HG02642 (cell line): ENCODE measurements at regions not wholly inside any gene's neighbourhood (a gene's known extent, or its start where the extent isn't known, plus 50 kb on each side); places are given as distances from the start of the nearest gene placed in this dataset.
A peak's percentile ranks its signal among the peaks of the same experiment; 100 is the strongest.

Experiments
- ATAC-seq: cut with Tn5 transposase; IDR thresholded peaks from one replicate; pipeline ENCODE4 v1.9.1; 2021; ENCODE audit warnings: mild to moderate bottlenecking; ENCODE audit not compliant: unreplicated experiment, poor library complexity

DNA sequence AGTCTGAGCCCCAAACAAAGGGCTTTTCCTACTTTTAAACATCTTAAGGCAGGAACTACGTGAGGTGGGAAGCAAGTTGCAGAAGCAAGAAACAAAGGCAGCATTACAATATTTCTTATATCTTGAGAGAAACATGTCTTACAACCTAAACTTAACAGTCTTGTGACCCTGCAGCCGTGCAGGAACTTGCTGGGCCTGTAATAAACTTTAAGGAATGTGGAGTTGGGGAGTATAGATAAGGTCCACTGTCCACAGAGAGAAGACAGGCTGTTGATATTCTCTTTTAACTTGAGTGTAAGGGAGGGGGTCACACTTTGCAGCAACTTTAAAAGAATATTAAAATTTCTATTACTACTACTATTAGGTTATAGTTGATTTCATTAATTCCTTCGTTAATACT lies 214.6 kb upstream of the HTR2A start:
- ATAC-seq = no peak

DNA sequence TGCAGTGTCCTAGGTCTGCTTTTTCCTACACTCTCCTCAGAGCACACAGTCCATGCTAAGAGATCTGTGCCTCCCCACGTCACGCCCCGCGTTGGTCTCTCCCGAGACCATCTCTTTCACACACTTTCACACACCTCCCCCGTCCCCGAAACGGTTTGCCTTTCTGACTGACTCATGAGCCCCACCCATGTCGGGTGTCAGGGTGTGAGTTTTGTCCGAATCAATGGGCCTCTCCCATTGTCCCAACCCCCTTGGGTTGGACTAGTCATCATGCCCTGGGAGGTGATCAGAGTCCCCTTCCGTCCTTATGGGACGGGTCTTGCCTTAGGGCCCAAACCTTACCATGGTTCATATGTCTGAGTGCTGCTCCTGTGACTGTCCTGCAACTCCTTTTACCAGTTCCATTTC lies 214.0 kb upstream of the HTR2A start:
- no peak for ATAC-seq

DNA sequence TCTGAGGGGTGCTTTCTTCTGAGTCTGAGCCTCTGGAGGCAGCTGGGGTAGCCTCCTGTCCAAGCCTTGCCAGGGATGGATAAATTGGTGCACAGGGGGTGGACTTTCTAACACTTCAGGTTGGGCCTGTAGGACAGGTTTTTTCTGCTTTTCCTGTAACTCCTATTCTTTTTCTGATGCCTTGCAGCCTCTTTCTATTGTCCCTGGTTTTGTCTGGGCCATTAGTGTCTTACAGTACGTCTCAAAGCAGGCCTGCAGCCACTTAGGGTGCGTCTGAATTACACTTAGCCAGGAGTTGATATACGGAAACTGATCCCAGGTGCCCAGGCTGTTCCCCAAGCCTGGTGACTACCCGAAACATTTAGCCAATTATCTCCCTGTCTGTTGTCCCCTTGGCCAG lies 213.3 kb upstream of the HTR2A start:
- ATAC-seq = no peak

DNA sequence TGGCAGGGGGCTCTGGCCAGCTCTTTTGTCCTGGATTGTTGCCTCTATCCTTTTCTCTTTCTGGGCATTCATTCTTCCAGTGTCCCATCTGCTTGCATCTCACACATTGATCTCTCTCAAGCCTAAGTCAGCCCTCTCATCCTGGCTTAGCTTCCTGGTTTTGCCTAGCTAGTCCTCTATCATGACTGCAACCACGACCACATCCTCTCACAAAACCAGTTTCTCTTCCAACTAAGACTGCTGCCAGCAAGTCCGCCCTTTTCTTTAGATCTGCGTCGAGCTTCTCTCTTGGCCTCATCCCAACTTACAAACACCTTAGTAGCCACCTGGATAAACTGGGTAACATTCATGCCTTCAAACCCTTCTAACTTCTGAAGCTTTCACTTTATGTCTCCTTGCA lies 212.2 kb upstream of the HTR2A start:
- peak; percentile 87 for ATAC-seq

DNA sequence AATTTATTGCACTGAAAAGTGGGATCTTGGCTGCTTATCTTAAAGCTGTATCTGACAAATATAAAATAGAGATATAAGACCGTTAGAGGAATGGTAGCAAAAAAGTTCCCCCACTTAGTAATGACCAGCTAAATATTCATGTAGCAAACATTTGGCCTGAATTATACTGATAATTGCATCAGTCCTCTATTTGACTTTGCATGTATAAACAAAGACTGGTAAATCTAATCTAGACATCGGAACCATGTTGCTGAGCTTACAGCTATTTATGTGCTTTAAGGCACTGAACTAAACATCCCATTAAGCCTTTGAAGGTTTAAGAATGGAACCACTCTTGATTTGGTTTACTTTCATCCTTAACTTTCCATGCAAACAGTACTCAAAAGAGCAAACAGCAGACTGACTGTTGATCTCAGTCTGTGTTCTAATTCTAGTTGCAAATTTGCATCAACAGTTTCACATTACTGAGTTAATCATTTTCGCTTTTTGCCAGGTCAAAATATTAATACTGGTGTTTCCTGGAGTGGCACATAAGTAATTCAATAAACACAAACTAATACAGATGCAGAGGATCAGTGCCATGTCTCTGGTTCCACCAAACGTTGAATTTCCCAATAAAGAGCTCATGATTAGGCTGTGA lies 203.5 kb upstream of the HTR2A start:
- peak; percentile 89 for ATAC-seq

DNA sequence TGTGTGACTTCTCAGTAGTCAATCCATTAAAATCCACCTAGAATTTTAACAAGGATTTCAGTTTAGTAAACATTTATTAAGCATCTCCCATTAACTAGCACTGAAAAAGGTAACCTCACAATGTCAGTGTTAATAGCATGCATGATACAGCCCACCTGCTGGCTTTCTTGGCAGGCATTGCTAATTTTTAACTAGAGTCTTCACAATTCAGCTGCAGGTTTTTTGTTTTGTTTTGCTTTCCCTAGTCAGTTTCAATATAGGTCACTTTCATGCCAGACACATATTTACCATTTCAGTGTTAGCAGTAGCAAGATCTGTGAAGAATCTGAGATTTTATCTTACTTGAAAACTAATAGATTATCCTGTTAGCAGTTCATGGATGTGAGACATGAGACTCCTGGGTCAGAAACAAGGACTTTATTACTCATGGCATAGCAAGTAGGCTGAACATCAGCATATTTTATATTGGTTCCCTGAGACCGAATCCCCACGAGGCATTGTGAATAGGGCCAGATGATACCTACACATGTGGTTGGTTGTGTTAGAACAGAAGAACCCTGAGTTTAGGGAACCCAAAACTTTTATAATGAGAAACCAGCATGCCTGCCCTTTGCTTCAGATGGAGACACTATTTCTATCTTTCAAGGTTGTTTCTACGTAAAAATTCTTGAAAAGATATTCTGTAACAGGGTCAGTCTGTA lies 198.0 kb upstream of the HTR2A start:
- peak; percentile 96 for ATAC-seq

DNA sequence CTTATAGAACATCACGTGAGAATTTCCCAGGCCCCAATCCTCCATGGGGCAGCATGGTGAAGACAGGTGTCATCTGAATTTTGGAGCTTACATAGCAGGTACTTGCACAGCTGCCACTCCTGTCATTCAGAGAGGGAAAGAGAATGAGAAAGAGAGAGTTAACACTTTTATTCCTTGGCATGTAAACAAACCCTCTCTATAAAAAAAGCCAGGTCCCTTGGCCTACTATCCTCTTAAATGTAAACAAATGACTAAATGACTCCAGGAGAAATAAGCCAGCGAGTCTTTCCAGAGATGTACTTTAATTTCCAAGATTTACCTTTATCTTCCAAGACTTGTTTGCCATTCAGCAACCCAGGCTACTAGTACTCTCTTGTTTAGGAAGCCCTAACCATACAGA lies 195.3 kb upstream of the HTR2A start:
- no peak for ATAC-seq

DNA sequence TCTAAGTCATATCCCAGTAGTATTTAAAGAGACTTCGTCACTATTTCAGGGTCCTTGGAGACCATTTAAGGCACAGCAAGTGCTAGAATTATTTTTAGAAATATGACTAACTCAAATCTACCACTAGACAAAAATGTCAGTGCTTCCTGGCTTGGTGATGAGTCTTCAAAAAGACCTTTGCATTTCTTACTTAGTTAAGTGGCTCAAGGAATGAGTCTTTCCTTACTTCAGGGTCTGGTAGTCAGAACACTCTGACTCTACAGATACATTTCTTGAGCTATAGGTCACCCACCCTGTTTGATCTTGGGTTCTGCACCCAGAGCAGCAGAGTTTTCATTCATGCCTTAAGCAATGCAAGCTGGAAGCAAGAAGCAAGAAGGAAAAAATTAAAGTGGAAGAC lies 191.0 kb upstream of the HTR2A start:
- ATAC-seq = no peak

DNA sequence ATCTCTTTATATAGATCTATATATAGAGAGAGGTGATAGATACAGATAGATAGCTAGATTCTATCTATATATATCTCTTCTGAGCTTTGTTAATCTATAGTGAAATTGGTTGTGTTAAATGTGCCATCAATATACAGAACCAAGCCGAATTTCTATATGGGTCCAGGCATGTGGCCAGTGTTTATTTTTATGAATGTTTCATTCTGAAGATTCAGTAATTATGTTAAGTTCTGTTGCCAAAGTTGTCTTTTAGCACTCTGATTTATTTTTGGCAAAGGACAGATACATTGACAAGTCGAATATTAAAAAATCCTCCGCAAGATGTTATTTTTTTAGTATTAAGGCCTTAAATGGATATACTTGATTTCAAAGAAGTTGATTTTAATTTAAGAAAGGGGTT lies 190.4 kb upstream of the HTR2A start:
- no peak for ATAC-seq

DNA sequence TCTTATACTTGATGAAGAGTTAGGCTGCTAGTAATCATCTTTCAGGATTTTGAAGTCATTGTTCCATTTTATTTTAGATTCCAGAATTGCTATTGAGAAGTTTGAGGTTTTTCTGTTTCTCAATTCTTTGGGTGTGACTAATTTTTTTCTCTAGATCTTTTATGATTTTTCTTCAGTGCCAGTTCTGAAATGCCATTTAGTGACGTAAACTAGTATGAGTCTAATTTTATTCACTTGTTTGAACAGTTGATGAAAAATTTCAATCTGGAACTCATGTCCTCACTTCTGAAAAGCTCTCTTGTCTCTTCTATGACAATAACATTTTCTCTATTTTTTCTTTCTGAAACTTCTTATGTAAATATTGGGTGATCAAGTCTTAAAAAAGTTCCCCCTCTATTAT lies 188.5 kb upstream of the HTR2A start:
- ATAC-seq = no peak

DNA sequence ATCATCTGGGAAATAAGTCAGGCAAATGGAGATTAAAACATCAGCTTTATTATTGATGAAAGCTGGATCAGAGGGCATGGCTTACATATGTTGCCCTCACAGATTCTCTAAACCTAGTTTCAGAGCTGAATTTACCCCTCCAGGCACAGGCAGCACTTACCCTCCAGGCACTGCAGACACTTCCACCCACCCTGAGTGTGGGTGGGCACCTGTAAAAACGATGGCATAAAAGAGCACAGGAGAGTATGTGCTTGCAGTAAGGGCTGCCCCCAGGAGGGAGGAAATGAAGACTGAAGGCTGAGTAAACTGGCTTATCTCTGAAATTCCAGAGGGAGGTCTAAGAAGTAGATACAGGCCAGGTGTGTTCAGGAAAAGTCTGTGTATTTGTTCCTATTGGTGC lies 185.0 kb upstream of the HTR2A start:
- ATAC-seq = no peak

DNA sequence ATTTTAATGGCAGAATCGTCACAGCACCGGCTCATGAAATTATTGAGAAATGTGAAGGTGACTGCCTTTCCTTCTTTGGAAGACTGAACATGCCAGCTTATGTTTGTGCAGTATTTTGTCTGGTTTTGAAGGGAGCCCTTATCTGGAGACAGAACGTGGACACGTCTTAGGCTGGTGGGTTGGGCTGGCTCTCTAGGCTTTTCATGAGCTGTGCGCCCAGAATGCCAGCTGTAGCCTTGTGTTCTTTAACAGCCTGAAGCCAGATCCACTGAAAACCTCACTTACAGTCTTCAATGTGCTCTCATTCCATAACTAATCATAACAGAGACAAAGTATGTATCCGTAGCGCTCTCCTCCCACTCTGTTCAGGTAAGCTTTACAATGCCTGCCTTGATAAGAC lies 184.4 kb upstream of the HTR2A start:
- ATAC-seq = no peak

DNA sequence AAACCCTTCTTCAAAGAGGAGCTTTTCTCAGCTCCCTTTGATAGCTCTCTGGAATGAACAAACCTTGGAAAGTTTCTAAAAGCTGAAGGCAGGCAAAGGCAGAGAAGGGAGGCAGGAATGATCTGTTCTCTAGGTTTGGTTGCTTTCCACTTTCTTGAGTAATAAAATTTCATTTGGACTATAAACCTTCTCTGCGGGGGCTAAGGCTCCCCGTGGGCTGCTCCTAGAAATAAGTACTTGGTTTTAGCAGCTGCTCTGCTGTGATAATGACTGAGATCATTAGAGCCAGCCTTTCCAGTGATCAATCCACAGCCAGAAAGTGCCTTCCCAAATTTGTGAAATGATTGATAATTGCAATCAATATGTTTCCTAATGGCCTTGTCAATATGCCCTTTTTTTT lies 183.8 kb upstream of the HTR2A start:
- no peak for ATAC-seq

DNA sequence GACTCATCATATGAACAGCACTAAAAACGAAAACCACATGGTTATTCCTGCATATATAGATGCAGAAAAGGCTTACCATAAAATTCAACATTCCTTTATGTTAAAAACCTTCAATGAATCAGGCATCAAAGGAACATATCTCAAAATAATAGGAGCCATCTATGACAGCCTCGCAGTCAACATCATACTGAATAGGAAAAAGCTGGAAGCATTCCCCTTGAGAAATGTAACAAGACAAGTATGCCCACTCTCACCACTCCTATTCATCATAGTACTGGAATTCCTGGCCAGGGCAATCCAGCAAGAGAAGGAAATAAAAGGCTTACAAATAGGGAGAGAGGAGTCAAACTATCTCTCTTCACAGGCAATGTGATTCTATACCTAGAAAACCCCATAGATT lies 179.6 kb upstream of the HTR2A start:
- no peak for ATAC-seq

DNA sequence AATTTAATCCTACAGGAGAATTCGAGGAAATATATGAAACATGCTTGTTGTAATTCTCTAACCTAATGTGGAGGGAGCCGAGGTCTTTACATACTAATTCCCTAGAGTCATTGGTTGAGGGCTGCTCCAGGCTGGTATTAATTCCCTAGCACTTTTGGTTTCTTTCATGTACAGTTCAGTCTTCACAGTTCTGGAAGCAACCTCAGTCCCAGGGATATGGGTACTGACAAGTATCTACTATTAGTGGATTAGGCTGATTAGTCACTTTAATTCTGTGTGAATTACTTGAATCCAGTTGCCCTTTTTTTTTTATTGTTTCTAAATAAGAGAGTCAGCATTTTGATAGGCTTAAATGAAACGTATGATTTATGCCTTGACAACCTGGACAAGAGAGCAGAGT lies 172.3 kb upstream of the HTR2A start:
- ATAC-seq = no peak

DNA sequence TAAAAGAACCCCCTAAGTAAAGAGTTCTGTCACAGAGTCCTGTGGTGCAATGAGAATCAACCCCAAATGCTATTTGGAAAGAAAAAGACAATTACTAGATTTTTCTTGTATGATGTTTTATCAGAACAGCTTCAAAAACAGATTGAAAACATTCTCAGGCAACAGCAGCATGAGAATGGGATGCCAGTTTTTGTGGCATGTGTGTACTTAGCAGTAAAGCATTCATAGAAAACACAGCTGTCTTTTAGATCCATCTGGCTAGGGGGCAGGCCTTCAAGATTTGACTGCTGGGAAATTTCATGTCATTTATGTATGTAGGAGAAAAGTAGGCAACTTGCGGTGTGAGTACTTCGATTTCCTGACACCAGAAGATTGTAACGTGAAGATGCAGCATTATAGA lies 170.5 kb upstream of the HTR2A start:
- no peak for ATAC-seq

DNA sequence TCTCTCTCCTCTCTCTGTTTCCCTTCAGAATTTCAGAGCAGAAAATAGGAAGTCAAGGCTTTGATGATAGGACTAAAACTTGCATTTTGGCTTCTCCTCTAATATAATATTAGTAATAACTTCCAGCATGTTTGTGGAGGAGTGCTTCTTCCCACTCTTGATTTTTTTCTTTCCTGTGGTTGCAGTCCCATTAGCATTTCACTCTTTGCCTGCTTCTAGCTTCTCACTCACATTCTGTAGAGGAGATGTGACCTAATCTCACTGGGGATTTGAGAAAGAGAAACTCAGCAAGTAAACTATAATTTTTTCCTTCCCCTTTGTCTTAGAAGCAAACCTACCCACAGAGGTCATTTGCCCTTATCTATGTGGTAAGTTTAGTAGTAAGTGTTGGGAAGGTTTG lies 169.4 kb upstream of the HTR2A start:
- ATAC-seq = no peak

DNA sequence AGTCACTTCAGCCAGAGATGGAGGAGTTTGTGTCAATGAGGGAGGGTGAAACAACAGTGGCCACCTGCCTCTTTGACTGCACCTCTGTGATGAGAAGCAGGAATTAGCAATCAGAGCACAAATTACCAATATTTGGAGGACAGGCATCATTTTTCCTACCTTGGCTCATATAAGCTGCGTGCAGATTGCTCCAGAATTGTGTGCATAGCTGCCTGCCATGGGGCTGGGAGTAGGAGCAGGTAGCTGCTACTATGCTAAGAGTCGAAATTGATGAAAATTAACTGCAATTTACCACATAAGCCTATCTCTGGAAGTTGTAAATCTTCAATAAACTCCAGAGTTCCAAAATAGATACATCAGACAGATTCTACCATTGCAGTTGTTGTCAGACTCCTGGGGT lies 167.5 kb upstream of the HTR2A start:
- no peak for ATAC-seq

DNA sequence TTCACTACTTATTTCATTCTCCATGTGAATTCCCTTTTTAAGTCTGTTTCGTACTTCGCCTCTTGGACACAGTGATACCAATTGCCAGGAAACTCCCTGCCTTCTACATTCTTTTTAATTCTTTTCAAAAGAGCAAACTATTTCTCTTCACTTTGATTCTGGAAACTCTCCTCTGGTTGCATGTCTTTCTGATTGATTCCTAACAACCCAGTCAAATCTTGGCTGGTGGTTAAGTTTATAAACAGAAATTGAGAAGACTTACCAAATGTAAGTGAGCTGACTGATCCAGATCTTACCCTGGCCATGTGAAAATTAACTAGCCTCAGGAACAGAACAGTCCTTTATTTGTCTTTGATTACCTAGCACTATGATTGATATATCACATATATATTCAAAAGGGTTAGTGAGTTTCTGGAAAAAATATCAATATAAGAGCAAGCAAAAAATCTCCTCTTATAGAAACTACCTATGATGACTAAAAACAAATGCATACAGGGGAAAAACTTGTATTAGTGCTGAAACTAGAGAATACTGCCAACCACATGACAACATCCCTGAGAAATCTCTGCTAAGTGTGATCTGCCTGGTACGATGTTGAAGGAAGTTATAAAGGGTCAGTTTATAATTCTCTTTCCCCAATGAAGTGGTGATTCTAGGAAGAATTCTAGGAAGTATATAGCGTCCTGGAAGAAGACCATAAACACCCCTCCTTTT lies 152.6 kb upstream of the HTR2A start:
- ATAC-seq = no peak

DNA sequence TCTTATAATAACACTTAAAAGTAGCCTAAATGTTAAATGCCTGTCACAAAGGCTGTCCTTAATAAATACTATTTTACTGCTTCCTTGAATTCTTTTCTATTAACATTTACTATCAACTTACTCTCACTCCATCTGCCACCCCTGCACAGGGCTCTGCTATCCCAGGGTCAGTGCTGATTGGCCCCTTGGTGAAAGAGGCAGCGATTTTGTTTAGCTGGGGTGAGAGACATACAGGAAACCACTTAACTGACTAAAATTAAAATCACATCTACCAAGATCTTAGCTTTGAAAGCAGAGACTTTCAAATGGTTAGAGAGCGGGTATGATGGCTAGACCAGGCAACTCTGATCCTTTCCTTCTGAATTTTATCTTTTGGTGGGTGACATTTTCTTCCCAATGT lies 149.9 kb upstream of the HTR2A start:
- ATAC-seq = no peak

DNA sequence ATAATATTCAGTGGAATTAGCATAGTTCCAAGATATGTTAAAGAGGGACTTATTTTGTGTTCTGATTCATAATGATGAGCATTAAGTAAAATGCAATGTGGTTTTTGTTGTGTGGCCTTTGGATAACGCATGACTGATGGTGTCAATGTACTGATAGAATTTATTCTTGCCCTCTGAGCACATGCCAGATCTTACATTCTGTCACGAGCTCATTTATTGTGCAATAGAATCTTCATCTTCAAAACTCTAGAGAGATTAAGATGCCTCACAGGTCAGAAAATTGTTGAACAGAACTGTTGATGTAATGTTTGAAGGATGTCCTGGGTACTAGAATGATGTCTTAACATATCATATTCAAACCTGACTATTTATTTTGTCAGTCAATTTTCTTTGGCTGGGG lies 148.0 kb upstream of the HTR2A start:
- ATAC-seq = no peak

DNA sequence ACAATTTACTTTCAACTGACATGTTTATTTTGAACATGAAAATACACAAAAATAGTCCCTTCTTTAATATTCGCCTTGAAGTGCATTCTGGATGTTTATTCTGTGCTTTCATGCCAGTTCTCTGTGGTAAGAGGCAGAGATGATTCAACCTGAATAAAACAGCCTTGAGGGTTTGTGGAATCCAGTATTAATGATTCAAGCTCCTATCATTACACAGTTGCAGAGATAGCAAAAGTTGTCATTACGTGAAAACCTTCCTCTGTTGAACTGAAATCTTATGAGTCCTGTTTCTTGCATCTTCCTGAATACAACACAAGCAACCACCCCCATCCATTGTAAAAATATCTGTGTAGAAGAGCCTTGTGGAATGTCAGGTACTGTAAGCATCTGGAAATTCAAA lies 142.3 kb upstream of the HTR2A start:
- no peak for ATAC-seq
